H1 (cell line): ENCODE measurements at regions not wholly inside any gene's neighbourhood (a gene's known extent, or its start where the extent isn't known, plus 50 kb on each side); places are given as distances from the start of the nearest gene placed in this dataset.

Experiments used
- EZH2 ChIP-seq: fragments of 200-600 bp; sonication (generic); IDR thresholded peaks from 2 replicates; pipeline ENCODE4 v1.7.1; 2012; ENCODE audit warnings: low read depth, mild to moderate bottlenecking, moderate library complexity, low read length, inconsistent platforms; ENCODE audit not compliant: severe bottlenecking
- JUN ChIP-seq: IDR thresholded peaks from 2 replicates; pipeline ENCODE4 v1.6.1; 2011; ENCODE audit warnings: low read depth, mild to moderate bottlenecking, improper control_type of control experiment, low read length
- JUND ChIP-seq: IDR thresholded peaks from 2 replicates; pipeline ENCODE4 v1.6.1; 2011; ENCODE audit warnings: mild to moderate bottlenecking, improper control_type of control experiment, low read length
- KDM5A ChIP-seq: fragments of 200-600 bp; IDR thresholded peaks from 2 replicates; pipeline ENCODE4 v1.7.1; 2012; ENCODE audit warnings: mild to moderate bottlenecking, low read length, inconsistent platforms, mixed read lengths
- MAX ChIP-seq: IDR thresholded peaks from 2 replicates; pipeline ENCODE4 v1.6.1; 2012; ENCODE audit warnings: inconsistent platforms
- POLR2A ChIP-seq, 2 experiments: IDR thresholded peaks; 1 replicate in 1 of 2; 2 replicates in 1 of 2; pipeline ENCODE4 v1.6.1; 2011; ENCODE audit warnings: low read depth in 2 of 2, low read length in 2 of 2, mild to moderate bottlenecking in 2 of 2; ENCODE audit errors: control extremely low read depth in 1 of 2
- RAD21 ChIP-seq, 2 experiments: IDR thresholded peaks in 1 of 2; conservative IDR thresholded peaks in 1 of 2; 2 replicates each; pipeline ENCODE4 v1.6.1; 2011; ENCODE audit warnings: low read depth in 2 of 2, low read length in 2 of 2, improper control_type of control experiment in 1 of 2, inconsistent platforms in 1 of 2, mild to moderate bottlenecking in 1 of 2, moderate library complexity in 1 of 2
- TF ChIP-seq, protein P1 (sequence below), 3 experiments: IDR thresholded peaks; 1 replicate in 2 of 3; 2 replicates in 1 of 3; pipeline versions ENCODE4 v1.5.1 to v1.6.1; 2011; ENCODE audit warnings: low read length in 3 of 3, mild to moderate bottlenecking in 3 of 3, inconsistent platforms in 2 of 3, low read depth in 1 of 3, moderate library complexity in 1 of 3; ENCODE audit not compliant: insufficient read depth in 1 of 3; ENCODE audit errors: control extremely low read depth in 1 of 3

- TF ChIP-seq RAD21 (IDR thresholded peaks at IDR 0.05 in 1 of 2, conservative IDR thresholded peaks at IDR 0.05 in 1 of 2; ENCODE audit: low read depth in 2 of 2, low read length in 2 of 2) (no peak), MAX (no peak), POLR2A (IDR thresholded peaks at IDR 0.05; ENCODE audit: control extremely low read depth in 1 of 2, low read depth in 2 of 2, low read length in 2 of 2) (no peak), JUND (no peak), JUN (no peak), KDM5A (no peak), EZH2 (no peak)
- TF ChIP-seq, protein P1, sequence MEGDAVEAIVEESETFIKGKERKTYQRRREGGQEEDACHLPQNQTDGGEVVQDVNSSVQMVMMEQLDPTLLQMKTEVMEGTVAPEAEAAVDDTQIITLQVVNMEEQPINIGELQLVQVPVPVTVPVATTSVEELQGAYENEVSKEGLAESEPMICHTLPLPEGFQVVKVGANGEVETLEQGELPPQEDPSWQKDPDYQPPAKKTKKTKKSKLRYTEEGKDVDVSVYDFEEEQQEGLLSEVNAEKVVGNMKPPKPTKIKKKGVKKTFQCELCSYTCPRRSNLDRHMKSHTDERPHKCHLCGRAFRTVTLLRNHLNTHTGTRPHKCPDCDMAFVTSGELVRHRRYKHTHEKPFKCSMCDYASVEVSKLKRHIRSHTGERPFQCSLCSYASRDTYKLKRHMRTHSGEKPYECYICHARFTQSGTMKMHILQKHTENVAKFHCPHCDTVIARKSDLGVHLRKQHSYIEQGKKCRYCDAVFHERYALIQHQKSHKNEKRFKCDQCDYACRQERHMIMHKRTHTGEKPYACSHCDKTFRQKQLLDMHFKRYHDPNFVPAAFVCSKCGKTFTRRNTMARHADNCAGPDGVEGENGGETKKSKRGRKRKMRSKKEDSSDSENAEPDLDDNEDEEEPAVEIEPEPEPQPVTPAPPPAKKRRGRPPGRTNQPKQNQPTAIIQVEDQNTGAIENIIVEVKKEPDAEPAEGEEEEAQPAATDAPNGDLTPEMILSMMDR (IDR thresholded peaks at IDR 0.05; ENCODE audit: control extremely low read depth in 1 of 3, insufficient read depth in 1 of 3, low read depth in 1 of 3, low read length in 3 of 3), result no peak
Observed at GRCh38 chr3:154972951-154973350, 107.2 kb upstream of the MME start.
